Activated B cell treated with CpG ODN at 0.5 μM for 24 hours (primary cell): ENCODE measurements at regions not wholly inside any gene's neighbourhood (a gene's known extent, or its start where the extent isn't known, plus 50 kb on each side); places are given as distances from the start of the nearest gene placed in this dataset.

ENCODE experiments used
- ATAC-seq: fragments of 200-7000 bp; cut with Tn5 transposase; one replicate; pipeline ENCODE4 v1.10.0; 2021; ENCODE audit warnings: low read depth, mild to moderate bottlenecking, moderate library complexity
- CTCF ChIA-PET: fragments of 350-600 bp; sonication (Branson Sonifier 250); formaldehyde crosslinking; loops from one replicate; lab custom pipeline; 2021; ENCODE audit warnings: antibody characterized with exemption; lab: Charles Lee
- POLR2A ChIA-PET: fragments of 350-600 bp; sonication (Branson Sonifier 250); formaldehyde crosslinking; loops from one replicate; lab custom pipeline; 2021; ENCODE audit warnings: antibody characterized with exemption; lab: Charles Lee
- DNase-seq: peaks from one replicate; pipeline ENCODE4 v3.0.0; 2022
- H3K27ac Mint-ChIP-seq: one replicate; pipeline ENCODE4 v1.8.0; 2020; ENCODE audit warnings: mixed read lengths
- H3K27me3 Mint-ChIP-seq: one replicate; pipeline ENCODE4 v1.8.0; 2021; ENCODE audit warnings: mixed read lengths
- H3K36me3 Mint-ChIP-seq: one replicate; pipeline ENCODE4 v1.8.0; 2021; ENCODE audit warnings: low read depth, mixed read lengths
- H3K4me1 Mint-ChIP-seq: one replicate; pipeline ENCODE4 v1.8.0; 2021; ENCODE audit warnings: mixed read lengths
- H3K4me3 Mint-ChIP-seq: one replicate; pipeline ENCODE4 v1.8.0; 2020; ENCODE audit warnings: mild to moderate bottlenecking, mixed read lengths
- H3K9me3 Mint-ChIP-seq: one replicate; pipeline ENCODE4 v1.8.0; 2020; ENCODE audit warnings: mixed read lengths
- intact Hi-C: fragments of 100-400 bp; cut with micrococcal nuclease; formaldehyde crosslinking; loops from one replicate; pipeline ENCODE4 v1.15.1; 2024
- TF ChIP-seq, protein P1 (sequence below): fragments of 200-600 bp; IDR thresholded peaks from one replicate; pipeline ENCODE4 v1.8.0; 2022; ENCODE audit warnings: antibody characterized with exemption, mild to moderate bottlenecking

GRCh38 chr7:45413419-45413818 is 160.7 kb upstream of the ADCY1 start:
- no peaks in the 10 kb centered on the region for H3K36me3 Mint-ChIP-seq
- ATAC-seq (no peak), DNase-seq (no peak)
- H3K27me3 Mint-ChIP-seq: no peaks in the 10 kb centered on the region
- H3K27ac Mint-ChIP-seq: no peak overlapping the region
- H3K4me1 Mint-ChIP-seq: no peaks in the 10 kb centered on the region
- CTCF ChIA-PET: no interaction called here
- intact Hi-C loops: no loop called here
- no peak overlapping the region for H3K4me3 Mint-ChIP-seq
- TF ChIP-seq, protein P1, sequence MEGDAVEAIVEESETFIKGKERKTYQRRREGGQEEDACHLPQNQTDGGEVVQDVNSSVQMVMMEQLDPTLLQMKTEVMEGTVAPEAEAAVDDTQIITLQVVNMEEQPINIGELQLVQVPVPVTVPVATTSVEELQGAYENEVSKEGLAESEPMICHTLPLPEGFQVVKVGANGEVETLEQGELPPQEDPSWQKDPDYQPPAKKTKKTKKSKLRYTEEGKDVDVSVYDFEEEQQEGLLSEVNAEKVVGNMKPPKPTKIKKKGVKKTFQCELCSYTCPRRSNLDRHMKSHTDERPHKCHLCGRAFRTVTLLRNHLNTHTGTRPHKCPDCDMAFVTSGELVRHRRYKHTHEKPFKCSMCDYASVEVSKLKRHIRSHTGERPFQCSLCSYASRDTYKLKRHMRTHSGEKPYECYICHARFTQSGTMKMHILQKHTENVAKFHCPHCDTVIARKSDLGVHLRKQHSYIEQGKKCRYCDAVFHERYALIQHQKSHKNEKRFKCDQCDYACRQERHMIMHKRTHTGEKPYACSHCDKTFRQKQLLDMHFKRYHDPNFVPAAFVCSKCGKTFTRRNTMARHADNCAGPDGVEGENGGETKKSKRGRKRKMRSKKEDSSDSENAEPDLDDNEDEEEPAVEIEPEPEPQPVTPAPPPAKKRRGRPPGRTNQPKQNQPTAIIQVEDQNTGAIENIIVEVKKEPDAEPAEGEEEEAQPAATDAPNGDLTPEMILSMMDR: no peak
- POLR2A ChIA-PET: no interaction called here
- H3K9me3 Mint-ChIP-seq: peaks cover 5% of the 10 kb centered on the region

DNA sequence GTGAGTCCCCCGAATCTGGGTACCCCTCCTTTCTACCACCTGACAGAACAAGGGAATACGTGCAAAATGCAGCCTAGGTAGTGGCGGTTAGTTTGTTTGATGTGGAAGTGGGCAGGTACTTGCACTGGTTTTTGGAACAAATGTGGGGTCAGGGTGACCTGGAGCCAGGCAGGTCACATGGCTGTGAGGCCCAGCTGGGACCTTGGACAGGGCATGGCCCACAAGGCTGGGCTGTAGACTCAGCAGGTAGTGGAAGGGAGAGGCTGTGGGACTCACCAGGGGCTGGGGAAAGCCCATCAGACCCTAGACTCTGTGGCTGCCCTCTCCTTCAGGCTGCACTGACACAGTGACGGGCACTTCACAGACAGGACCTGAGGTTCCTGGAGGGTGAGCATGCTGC is 159.9 kb upstream of the ADCY1 start:
- Mint-ChIP-seq H3K36me3 (no peaks in the 10 kb centered on the region), H3K27me3 (no peaks in the 10 kb centered on the region), H3K4me1 (no peaks in the 10 kb centered on the region), H3K27ac (no peak overlapping the region), H3K4me3 (no peak overlapping the region), H3K9me3 (peaks cover 5% of the 10 kb centered on the region)
- TF ChIP-seq, protein P1: no peak
- ATAC-seq (no peak), DNase-seq (no peak)
- CTCF ChIA-PET: no interaction called here
- intact Hi-C loops: no loop called here
- POLR2A ChIA-PET: no interaction called here

DNA sequence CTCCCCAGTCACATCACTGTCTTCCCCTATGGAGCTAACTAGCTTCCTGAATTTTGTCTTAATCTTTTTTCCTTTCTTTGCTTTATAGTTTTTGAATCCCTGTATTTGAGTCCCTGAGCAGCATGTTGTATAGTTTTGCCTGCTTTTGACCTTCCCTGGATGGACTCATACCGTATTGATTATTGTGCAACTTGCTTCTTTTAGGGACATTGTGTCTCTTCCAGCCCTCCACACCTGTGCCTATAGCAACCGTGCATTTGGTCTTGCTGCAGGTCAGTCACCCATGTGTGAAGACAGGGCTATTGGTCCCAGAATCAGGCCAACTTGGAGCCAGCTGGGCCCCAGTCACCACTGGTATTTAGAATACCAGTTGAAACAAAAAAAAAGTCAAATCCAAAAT is 158.9 kb upstream of the ADCY1 start:
- Mint-ChIP-seq H3K36me3 (no peaks in the 10 kb centered on the region), H3K27ac (no peak overlapping the region), H3K27me3 (no peaks in the 10 kb centered on the region), H3K9me3 (peaks cover 5% of the 10 kb centered on the region), H3K4me1 (no peaks in the 10 kb centered on the region), H3K4me3 (no peak overlapping the region)
- CTCF ChIA-PET: no interaction called here
- ATAC-seq: no peak
- TF ChIP-seq, protein P1: no peak
- DNase-seq: no peak
- intact Hi-C loops: no loop called here
- POLR2A ChIA-PET: no interaction called here

- Mint-ChIP-seq H3K4me1 (no peaks in the 10 kb centered on the region), H3K4me3 (no peak overlapping the region)
Measured at GRCh38 chr7:45416846-45417245, 157.3 kb upstream of the ADCY1 start.

GRCh38 chr7:45417268-45417667 is 156.9 kb upstream of the ADCY1 start:
- no peak for ATAC-seq
- CTCF ChIA-PET: no interaction called here
- H3K36me3 Mint-ChIP-seq: no peaks in the 10 kb centered on the region

More at GRCh38 chr7:45416846-45417245, 157.3 kb upstream of the ADCY1 start:
- Mint-ChIP-seq H3K36me3 (no peaks in the 10 kb centered on the region), H3K27me3 (no peaks in the 10 kb centered on the region), H3K27ac (no peak overlapping the region), H3K9me3 (no peaks in the 10 kb centered on the region)
- ChIA-PET CTCF (no interaction called here), POLR2A (no interaction called here)
- intact Hi-C loops: no loop called here
- TF ChIP-seq, protein P1: no peak
- DNase-seq (no peak), ATAC-seq (no peak)

More at GRCh38 chr7:45417268-45417667, 156.9 kb upstream of the ADCY1 start:
- no peak for DNase-seq
- TF ChIP-seq, protein P1: no peak
- no peaks in the 10 kb centered on the region for H3K4me1 Mint-ChIP-seq
- POLR2A ChIA-PET: no interaction called here
- intact Hi-C loops: no loop called here
- H3K4me3 Mint-ChIP-seq: no peak overlapping the region
- no peak overlapping the region for H3K27ac Mint-ChIP-seq
- no peaks in the 10 kb centered on the region for H3K27me3 Mint-ChIP-seq
- no peaks in the 10 kb centered on the region for H3K9me3 Mint-ChIP-seq
